KG1 (cell line): ENCODE measurements at regions not wholly inside any gene's neighbourhood (a gene's known extent, or its start where the extent isn't known, plus 50 kb on each side); places are given as distances from the start of the nearest gene placed in this dataset.

Source experiments
- DNase-seq: peaks from one replicate; lab custom pipeline; 2025; lab: John Stamatoyannopoulos, UW

- DNase-seq = no peak
These were observed 245.7 kb downstream of the LOXHD1 start for GRCh38 chr18:46411191-46411828.

GRCh38 chr18:46411867-46412690, 244.9 kb downstream of the LOXHD1 start:
- DNase-seq = no peak

DNA sequence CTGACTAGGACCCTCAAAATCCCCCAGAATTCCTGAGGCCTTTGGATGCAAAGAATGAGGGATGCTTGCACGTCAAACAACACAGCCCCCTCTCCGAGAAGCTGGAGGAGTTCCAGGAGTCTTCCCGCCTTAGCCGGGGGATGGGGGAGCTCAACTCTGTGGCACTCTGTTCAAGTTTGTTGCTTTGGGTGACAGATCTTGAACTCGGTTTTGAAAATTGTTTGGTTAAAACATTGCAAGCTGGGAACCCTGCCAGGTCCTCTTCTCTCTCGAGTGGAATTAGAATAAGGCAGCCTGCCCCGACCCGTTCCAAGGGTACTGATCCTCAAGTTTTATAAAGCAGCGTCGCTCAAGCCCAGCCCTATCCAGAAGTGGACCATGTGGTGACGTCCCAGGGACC, 244.1 kb downstream of the LOXHD1 start:
- DNase-seq = no peak

DNA sequence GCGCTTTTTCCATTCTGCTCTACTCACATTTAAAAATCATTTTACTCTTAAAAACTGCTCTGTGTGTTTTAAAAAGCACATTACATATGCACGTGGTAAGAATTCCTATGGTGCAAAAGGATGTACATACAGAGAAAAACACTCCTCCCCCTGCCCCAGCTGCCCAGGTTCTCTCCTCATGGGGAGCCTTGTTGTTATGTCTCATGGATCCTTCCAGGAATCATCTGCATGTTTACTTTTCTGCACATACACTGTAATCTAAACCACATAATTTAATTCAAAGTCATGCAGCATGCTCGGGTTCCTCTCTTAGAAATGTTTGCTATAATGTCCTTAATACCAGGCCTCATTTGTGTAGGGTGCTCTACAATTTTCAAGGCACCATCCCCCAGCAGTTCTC, 243.3 kb downstream of the LOXHD1 start:
- DNase-seq = no peak

DNA sequence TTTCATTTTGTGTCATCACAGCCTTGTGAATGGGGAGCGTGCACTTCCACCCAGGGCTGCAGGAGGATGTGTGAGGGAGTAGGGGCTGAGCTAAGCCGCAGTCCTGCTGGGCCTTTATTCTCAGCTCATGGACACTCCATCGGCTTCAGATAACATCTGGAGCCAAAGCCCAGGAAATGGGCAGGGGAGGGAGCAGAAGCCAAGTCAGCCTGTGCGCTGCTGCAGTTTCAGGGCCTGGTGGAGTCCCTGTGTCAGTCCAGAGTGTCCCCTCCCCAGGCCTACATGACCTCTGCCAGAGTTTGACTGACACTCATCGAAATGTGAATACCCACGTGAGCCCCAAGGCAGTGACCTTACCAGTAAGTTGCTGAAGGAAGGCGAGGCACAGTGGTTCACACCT, 242.2 kb downstream of the LOXHD1 start:
- DNase-seq = no peak

GRCh38 chr18:46415532-46416252, 241.3 kb downstream of the LOXHD1 start:
- DNase-seq = no peak

- DNase-seq = no peak
These were observed 240.0 kb downstream of the LOXHD1 start for GRCh38 chr18:46416706-46417638.

DNA sequence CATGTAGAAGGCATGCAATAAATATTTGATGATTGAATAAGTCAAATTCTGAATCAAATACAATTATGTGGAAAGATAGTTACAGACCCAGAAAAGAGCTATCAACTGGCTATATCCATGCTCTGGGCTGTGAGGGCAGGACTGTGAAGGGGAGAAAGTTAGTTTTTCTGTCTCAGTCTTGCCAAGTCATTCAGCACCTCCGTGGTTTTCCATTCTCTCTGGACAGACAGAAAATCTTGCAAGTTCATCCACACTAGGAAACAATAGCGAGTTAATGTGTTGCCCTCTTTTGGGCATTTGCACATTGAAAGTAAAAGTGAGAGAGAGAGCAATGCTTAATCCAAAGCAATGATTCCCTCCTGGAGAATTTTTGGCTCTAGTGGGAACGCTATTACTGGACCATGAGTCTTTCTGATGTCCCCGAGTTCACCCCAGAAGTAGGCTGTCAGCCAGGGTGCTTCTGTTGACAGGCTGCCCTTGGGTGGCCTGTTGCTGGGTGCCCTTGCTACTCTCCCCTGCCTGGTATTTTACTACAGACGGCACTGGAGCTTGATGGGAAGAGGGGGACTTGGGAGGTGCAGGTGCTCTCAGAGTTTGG, 238.3 kb downstream of the LOXHD1 start:
- no peak for DNase-seq

GRCh38 chr18:46419391-46420141, 237.5 kb downstream of the LOXHD1 start:
- DNase-seq = no peak

GRCh38 chr18:46421973-46422551, 235.0 kb downstream of the LOXHD1 start:
- no peak for DNase-seq

GRCh38 chr18:46422552-46423055, 234.4 kb downstream of the LOXHD1 start:
- DNase-seq = no peak

DNA sequence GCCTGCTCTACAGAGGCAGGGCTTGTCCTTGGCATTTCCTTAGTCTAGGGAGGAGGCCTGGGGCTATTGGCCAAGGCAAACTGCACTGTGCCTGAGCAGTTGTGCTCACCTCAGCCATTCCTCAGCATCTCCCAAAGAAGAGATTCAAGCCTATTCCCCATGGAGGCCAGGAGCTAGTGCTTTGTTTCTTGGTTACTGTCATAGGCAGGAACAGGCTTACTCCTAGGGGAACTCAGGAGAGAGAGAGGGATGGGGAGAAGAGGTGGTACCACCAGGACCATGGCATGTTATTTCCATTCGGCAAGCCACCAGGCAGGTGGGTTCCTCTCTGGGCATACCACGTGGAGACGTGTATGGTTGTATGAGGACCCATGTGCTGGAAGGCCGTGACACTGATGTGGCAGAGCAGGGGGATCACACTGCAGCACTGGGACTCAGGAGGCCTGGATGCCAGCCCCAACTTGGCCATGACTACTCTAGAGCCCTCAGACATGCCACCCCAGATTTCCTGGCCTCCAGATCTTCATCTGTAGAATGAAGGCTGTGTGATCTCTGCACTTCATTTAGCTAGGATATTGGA, 233.7 kb downstream of the LOXHD1 start:
- no peak for DNase-seq

DNA sequence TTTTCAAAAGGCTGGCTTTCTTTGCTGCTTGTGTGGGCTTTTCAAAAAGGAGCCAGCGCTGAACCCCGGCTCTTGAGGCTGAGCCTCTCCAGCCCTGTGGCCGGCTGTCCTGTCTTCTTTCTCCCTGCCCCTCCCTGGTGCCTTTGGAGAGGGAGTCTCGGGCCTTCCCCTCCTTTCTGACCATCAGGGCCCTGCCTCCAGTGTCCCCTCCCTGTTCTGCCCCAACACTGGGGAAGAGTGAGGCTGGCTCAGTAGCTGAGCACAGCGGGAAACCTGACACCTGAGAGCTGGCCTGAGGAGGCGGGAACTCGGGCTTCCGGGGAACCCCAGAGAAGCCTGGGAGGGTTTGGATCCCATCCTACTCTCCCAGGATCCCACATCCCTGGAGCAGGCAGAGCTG, 232.1 kb downstream of the LOXHD1 start:
- no peak for DNase-seq

DNA sequence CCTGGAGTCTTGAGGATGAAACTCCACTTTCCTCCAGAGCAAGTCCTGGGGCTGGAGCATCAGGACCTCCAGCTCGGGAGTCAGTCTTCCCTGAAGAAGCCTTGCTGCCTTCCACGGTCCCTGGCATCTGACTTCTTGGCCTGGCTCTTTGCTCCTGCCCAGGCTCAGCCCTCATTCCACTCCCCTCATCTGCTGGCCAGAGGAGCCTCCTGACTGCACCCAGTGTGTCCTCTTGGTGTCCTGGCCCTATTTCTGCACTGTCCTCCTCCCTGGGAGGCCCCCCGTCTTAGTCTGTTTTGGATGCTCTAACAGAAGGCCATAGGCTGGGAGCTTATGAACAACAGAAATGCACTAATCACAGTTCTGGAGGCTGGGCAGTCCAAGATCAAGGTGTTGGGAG, 231.5 kb downstream of the LOXHD1 start:
- DNase-seq = no peak

DNA sequence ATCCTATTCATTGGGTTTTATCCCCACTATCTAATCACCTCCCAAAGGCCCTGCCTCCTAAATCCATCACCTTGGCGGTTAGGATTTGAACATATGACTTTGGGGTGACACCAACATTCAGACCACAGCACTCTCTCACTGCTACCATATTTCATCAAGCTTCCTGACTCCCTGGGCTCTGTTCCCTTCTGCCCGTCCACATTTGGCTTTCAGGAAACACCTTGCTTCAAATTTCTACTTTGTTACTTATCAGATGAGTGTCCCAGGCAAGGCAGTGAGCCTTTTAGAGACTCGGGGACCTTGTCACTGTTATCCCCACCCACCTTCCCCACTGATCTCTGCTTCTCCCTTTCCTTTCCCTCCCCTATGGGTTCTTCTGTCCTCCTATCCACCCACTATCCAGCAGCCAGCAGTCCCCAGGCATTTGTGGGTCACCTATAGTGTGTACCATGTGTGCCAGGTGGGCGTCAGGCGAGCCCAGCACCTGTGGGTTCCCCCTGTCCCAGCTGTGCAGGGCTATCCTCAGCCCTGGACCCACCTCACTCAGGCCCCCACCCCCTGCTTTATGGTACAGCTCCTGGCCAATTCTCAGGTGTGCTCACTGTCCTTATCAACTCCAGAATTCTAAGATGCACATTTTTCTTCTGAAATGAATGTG, 230.9 kb downstream of the LOXHD1 start:
- no peak for DNase-seq

- DNase-seq = no peak
These were observed 230.4 kb downstream of the LOXHD1 start for GRCh38 chr18:46426679-46427047.
